ENCODE measurements at regions not wholly inside any gene's neighbourhood (a gene's known extent, or its start where the extent isn't known, plus 50 kb on each side); places are given as distances from the start of the nearest gene placed in this dataset.

DNA sequence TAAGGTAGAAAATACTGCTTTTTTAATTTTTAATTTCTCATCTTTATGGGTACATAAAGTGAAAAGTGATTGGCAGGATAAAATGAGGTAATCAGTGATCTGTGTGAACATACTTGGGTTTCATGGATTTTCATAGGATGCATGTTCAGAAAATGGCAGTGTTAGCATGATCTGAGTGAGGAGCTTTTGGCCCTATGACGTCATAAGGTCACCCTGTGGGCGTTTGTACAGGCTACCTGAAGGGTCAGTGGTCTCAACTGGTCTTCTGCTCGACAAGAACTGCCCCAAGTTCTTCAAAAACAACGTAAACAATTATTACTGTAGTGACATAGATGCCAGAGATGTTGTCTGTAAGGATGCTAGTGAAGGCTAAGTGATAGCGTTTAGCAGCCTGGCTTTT lies 124.5 kb upstream of the OSTN start:
- Histone ChIP-seq H3K27me3 (ENCODE audit: control insufficient read depth in 4 of 4, insufficient read depth in 4 of 4, low read length in 3 of 4) (no peaks in the 10 kb centered on the region), H3K36me3 (ENCODE audit: control insufficient read depth in 4 of 4, insufficient read depth in 3 of 4, low read depth in 1 of 4, low read length in 3 of 4) (no peaks in the 10 kb centered on the region), H3K9ac (ENCODE audit: low read depth in 1 of 2, low read length in 2 of 2) (no peak overlapping the region), H3K27ac (ENCODE audit: low read depth in 1 of 2, low read length in 2 of 2) (no peak overlapping the region), H3K4me1 (ENCODE audit: control insufficient read depth in 4 of 4, insufficient read depth in 4 of 4, low read length in 3 of 4) (no peaks in the 10 kb centered on the region), H3K9me3 (ENCODE audit: control insufficient read depth in 4 of 4, low read length in 3 of 4) (peaks cover 0 to 4% (median 0%) of the 10 kb centered on the region in 4 donors), H3K4me3 (ENCODE audit: low read depth in 1 of 3, low read length in 3 of 3) (no peak overlapping the region)
- DNase-seq (ENCODE audit: low spot score), result no peak
- 51% methylated on average over 5 of the region's 5 CpGs for WGBS
- TF ChIP-seq ZBTB33 (IDR thresholded peaks at IDR 0.05) (no peak), RXRA (IDR thresholded peaks at IDR 0.05) (no peak), YY1 (IDR thresholded peaks at IDR 0.05) (no peak), REST (IDR thresholded peaks at IDR 0.05) (no peak), TAF1 (conservative IDR thresholded peaks at IDR 0.05) (no peak), HNF4G (IDR thresholded peaks at IDR 0.05) (no peak), FOXA1 (IDR thresholded peaks at IDR 0.05) (no peak), RAD21 (IDR thresholded peaks at IDR 0.05) (no peak), EGR1 (IDR thresholded peaks at IDR 0.05; ENCODE audit: low read depth in 2 of 2) (no peak), JUND (IDR thresholded peaks at IDR 0.05) (no peak), NR2F2 (IDR thresholded peaks at IDR 0.05) (no peak), ATF3 (IDR thresholded peaks at IDR 0.05) (no peak), FOXA2 (IDR thresholded peaks at IDR 0.05) (no peak), GABPA (IDR thresholded peaks at IDR 0.05 in 1 of 2, conservative IDR thresholded peaks at IDR 0.05 in 1 of 2) (no peak), HNF4A (conservative IDR thresholded peaks at IDR 0.05) (no peak), SP1 (IDR thresholded peaks at IDR 0.05) (no peak)
- TF ChIP-seq, protein P1, sequence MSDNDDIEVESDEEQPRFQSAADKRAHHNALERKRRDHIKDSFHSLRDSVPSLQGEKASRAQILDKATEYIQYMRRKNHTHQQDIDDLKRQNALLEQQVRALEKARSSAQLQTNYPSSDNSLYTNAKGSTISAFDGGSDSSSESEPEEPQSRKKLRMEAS (IDR thresholded peaks at IDR 0.05), result no peak
- TF ChIP-seq, protein P2, sequence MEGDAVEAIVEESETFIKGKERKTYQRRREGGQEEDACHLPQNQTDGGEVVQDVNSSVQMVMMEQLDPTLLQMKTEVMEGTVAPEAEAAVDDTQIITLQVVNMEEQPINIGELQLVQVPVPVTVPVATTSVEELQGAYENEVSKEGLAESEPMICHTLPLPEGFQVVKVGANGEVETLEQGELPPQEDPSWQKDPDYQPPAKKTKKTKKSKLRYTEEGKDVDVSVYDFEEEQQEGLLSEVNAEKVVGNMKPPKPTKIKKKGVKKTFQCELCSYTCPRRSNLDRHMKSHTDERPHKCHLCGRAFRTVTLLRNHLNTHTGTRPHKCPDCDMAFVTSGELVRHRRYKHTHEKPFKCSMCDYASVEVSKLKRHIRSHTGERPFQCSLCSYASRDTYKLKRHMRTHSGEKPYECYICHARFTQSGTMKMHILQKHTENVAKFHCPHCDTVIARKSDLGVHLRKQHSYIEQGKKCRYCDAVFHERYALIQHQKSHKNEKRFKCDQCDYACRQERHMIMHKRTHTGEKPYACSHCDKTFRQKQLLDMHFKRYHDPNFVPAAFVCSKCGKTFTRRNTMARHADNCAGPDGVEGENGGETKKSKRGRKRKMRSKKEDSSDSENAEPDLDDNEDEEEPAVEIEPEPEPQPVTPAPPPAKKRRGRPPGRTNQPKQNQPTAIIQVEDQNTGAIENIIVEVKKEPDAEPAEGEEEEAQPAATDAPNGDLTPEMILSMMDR (IDR thresholded peaks at IDR 0.05; ENCODE audit: low read depth, low read length, missing input control), result no peak
